KBM-7 (cell line): ENCODE measurements at regions not wholly inside any gene's neighbourhood (a gene's known extent, or its start where the extent isn't known, plus 50 kb on each side); places are given as distances from the start of the nearest gene placed in this dataset.
"Not testable (repeated sequence)": the region's sequence is repeated elsewhere in the genome, so short reads cannot be mapped to it uniquely, and the experiment has no call there.

Source experiments
- DNase-seq: peaks from one replicate; pipeline ENCODE4 v3.0.0-alpha.2; 2015
- in situ Hi-C: fragments of 300-500 bp; cut with MboI; formaldehyde crosslinking; loops from 2 replicates; pipeline ENCODE4 v1.14.3; 2020; ENCODE audit warnings: low sequenced_read_pairs, low pct_unique_long_range_greater_than_20kb, mixed read lengths

DNA sequence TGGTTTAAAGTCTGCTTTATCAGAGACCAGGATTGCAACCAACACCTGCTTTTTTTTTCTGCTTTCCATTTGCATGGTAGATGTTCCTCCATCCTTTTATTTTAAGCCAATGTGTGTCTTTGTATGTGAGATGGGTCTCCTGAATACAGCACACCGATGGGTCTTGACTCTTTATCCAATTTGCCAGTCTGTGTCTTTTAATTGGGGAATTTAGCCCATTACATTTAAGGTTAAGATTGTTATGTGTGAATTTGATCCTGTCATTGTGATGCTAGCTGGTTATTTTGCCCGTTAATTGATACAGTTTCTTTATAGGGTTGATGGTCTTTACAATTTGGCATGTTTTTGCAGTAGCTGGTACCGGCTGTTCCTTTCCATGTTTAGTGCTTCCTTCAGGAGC, 128.4 kb downstream of the ADCYAP1 start:
- in situ Hi-C loops, DNase-seq: not testable (repeated sequence)

DNA sequence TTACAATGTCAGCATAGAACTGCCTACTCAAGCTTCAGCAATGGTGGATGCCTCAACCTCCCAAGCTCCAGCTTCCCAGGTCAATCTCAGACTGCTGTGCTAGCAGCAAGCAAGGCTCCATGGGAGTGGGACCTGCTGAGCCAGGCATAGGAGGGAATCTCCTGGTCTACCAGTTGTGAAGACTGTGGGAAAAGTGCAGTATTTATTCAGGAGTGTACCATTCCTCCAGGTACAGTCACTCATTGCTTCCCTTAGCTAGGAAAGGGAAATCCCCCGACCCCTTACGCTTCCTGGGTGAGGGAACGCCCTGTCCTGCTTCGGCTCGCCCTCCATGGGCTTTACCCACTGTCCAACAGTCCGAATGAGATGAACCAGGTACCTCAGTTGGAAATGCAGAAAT, 130.3 kb downstream of the ADCYAP1 start:
- in situ Hi-C loops: no loop called here
- DNase-seq: no peak

GRCh38 chr18:1036926-1037325, 132.3 kb downstream of the ADCYAP1 start:
- no peak for DNase-seq
- in situ Hi-C loops: no loop called here

- DNase-seq: no peak
- in situ Hi-C loops: no loop called here
Observed at GRCh38 chr18:1037776-1038175, 133.1 kb downstream of the ADCYAP1 start.

- in situ Hi-C loops: no loop called here
Observed at GRCh38 chr18:1039421-1039820, 134.8 kb downstream of the ADCYAP1 start.

DNA sequence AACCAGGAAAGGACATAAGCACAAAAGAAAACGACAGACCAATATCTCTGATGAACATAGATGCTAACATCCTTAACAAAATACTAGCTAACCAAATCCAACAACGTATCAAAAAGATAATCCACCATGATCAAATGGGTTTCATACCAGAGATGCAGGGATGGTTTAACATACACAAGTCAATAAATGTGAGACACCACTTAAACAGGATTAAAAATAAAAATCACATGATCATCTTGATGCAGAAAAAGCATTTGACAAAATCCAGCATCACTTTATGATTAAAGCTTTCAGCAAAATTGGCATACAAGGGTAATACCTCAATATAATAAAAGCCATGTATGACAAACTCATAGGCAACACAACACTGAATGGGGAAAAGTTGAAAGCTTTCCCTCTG, 138.4 kb downstream of the ADCYAP1 start:
- in situ Hi-C loops, DNase-seq: not testable (repeated sequence)

More at GRCh38 chr18:1039421-1039820, 134.8 kb downstream of the ADCYAP1 start:
- no peak for DNase-seq

- DNase-seq: no peak
- in situ Hi-C loops: no loop called here
Observed at GRCh38 chr18:1045658-1046057, 141.0 kb downstream of the ADCYAP1 start.

- in situ Hi-C loops: no loop called here
- DNase-seq: no peak
Observed at GRCh38 chr18:1047406-1047805, 142.7 kb downstream of the ADCYAP1 start.

DNA sequence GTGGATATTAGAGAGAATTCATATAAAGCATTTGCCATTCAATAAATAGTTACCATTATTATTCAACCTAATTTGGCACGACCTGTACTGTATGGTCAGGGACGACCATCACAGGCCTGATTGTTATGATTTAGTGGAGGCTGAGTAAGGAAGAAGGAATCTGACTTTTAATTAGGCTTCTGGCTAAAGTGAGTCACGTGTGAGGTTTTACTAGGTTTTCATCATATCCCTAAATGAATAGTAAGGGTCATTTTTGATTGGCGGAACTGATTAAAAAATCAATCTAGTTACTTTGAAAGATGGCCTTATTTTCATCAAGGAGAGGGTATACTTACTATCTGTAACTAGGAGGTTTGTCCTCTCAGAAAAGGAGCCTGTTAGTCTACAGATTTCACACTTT, 143.4 kb downstream of the ADCYAP1 start:
- in situ Hi-C loops: no loop called here
- no peak for DNase-seq

GRCh38 chr18:1049173-1049572, 144.5 kb downstream of the ADCYAP1 start:
- in situ Hi-C loops: no loop called here

DNA sequence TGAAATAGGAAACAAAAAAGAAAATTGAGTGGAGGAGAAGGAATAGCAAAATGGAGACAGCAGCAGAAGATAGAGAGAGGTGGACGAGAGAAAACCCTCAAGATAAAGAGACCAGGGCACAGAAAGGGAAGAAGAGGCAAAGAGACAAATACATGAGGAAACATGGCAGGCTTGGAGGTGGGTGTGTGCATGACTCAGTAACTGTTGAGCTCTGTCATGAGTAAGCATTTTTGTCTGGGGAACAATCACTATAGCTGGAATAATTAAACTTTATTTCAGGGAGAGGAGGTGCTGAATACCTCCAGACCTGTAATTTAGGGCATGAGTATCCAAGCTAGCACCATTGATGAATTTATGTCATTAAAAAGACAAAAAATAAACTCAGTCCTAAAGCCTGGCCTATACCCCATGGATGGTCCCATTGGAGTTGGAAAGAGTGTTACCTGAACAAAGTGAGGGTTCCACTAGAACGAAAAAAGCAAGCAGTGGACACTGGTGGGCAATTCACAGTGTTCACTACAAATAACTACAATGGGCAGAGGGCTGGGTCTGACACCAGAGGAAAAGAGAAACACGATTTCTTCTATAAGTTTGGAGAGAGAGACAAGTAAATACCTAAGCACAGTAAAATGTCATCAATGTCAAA, 145.5 kb downstream of the ADCYAP1 start:
- no peak for DNase-seq
- in situ Hi-C loops: no loop called here

More at GRCh38 chr18:1049173-1049572, 144.5 kb downstream of the ADCYAP1 start:
- DNase-seq: no peak

- DNase-seq: no peak
- in situ Hi-C loops: no loop called here
Observed at GRCh38 chr18:1052301-1052700, 147.6 kb downstream of the ADCYAP1 start.

DNA sequence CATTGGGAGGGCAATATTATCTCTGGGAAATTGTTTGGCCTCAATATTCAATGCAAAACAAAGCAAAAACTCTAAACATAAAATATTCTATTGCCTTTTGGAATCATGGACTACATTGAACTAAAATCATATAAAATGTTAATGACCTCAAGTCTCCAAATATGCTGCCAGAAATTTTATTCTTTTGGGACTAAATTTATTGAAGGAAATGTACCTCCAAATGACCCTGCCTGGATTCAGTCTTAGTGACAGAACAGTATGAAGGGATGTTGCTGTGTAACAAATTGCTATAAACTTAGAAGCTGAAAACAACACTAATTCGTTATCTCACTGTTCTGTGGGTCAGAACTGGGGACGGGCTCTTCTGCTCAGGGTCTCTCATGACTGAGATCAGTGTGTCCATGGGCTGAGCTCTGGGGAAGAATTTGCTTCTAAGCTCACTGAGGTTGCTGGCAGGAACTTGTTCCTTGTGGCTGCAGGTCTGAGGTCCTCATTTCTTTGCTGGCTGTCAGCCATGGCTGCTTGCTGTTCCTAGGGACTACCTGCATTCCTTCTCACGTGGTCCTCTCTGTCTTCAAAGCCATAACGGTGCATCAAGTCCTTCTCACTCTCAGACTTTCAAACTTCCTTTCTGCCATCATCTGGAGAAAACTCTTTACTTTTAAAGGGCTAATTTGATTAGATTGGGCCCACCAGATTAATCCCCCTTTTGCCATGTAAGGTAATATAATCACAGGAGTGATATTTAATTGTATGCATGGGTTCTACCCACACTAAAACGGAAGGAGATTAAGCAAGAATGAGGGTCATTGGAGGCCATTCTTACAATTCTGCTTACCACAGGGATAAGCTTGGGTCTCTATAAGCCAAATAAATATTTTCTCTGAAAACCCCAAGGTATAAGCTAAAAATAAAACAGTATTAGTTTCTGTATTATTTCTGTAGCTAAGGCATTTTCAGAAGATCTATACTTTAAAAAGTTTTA, 149.0 kb downstream of the ADCYAP1 start:
- no peak for DNase-seq
- in situ Hi-C loops: no loop called here

DNA sequence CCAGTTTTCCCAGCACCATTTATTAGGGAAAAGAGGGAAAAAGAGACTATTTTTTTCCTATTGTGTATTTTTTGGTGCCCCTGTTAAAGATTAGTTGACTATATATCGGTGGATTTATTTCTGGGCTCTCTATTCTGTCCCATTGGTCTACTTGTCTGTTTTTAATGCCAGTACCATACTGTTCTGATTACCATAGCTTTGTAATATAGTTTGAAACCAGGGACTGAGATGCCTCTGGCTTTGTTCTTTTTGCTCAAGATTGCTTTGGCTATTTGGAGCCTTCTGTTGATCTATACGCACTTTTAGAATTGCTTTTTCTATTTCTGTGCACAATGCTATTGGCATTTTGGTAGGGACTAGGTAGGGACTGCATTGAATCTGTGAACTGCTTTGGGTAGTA, 151.7 kb downstream of the ADCYAP1 start:
- no peak for DNase-seq
- in situ Hi-C loops: no loop called here

DNA sequence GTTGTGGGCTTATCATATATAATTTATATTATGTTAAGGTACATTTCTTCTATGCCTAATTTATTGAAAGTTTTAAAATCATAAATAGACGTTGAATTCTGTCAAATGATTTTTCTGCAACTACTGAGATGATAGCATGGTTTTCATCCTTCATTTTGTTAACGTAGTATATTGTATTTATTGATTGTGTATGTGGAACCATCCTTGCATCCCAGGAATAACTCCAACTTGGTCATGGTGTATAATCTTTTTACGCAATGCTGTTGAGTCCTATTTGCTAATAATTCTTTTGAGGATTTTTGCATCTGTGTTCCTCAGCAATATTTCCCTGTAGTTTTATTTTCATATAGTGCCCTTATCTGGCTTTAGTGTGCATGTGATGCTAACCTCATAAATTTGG, 152.7 kb downstream of the ADCYAP1 start:
- in situ Hi-C loops: no loop called here
- no peak for DNase-seq

DNA sequence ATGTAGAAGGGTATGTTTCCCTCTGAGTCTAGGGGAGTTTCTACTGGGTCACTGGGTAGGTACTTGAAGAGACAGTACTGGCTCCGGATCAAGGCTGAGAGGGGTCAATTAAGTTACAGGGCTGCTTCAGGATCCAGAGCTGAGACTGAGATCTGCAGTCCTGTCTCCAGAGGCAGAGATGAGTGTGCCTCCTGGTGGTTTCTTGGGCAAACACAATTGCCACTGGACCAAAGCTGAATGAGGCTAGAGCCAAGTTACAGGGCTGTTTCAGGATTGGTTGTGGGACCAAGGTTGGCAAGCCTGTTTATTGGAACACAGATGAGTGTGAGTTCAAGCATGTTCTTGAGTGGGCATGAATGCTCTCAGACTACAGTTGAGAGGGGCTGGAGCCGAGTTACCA, 157.9 kb downstream of the ADCYAP1 start:
- DNase-seq: no peak
- in situ Hi-C loops: no loop called here

DNA sequence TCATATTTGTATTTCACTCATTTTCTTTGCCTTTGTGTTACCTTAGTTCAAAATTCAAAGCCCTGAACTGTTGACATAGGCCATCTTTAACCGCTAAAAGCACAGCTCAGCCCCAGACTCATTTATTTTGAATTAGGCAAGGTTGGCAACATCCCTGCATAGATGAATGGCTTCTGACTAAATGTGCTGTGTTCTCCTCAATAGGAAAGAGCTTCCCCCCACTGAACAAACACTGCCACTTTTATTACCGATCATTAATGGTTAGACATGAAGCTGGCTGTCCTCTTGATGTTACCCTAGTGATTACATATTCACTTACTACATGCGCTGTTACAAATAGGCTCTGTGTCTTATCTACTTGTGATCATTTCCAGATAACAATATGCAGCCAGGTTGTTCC, 170.7 kb downstream of the ADCYAP1 start:
- in situ Hi-C loops: no loop called here
- DNase-seq: no peak

GRCh38 chr18:1075876-1076275, 171.2 kb downstream of the ADCYAP1 start:
- DNase-seq: no peak
- in situ Hi-C loops: no loop called here

- DNase-seq: no peak
- in situ Hi-C loops: no loop called here
Observed at GRCh38 chr18:1078301-1078700, 173.6 kb downstream of the ADCYAP1 start.

GRCh38 chr18:1083675-1084074, 179.0 kb downstream of the ADCYAP1 start:
- in situ Hi-C loops, DNase-seq: not testable (repeated sequence)
